ENCODE measurements at regions not wholly inside any gene's neighbourhood (a gene's known extent, or its start where the extent isn't known, plus 50 kb on each side); places are given as distances from the start of the nearest gene placed in this dataset.
"Not testable (repeated sequence)": the region's sequence is repeated elsewhere in the genome, so short reads cannot be mapped to it uniquely, and the experiment has no call there.

DNA sequence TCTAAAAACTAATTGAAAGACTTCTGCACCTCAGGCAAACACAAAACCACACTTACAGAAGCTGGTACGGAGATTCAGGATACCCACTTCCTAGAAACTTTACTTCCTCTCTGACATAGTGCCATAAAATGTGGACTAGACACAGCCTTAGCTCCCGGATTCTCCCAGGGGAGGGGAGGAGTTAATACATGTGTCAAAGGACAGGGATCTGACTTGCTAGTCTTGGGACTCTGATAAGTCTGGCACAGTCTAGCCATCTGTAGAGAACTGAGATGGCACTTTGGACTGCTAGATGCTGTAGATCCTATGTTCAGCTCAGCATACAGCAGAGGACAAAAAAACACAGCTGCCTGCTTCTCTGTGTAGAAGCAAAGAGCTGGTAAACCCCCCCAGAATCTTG is 769.8 kb upstream of the MIR17HG start:
- no peak for DNase-seq (ENCODE audit: low read depth in 2 of 2)

DNA sequence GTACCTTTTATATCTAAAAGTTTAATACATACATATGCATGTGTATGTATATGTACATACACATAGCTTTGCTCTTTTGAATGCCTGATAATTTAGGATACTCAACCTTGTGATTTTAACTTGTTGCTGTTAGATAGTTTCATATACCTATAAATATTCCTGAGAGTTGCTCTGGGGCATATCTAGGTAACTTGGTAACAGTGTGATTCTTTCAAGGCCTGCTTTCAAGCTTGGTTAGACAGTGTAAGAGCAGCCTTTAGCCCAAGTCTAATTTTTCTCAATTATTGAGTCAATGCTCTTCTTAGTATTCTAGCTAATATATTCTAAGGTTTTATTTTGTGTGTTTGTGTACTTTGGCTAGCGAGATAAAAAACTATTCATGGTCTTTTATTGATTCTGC is 762.1 kb upstream of the MIR17HG start:
- no peak for DNase-seq (ENCODE audit: low read depth in 2 of 2)

DNA sequence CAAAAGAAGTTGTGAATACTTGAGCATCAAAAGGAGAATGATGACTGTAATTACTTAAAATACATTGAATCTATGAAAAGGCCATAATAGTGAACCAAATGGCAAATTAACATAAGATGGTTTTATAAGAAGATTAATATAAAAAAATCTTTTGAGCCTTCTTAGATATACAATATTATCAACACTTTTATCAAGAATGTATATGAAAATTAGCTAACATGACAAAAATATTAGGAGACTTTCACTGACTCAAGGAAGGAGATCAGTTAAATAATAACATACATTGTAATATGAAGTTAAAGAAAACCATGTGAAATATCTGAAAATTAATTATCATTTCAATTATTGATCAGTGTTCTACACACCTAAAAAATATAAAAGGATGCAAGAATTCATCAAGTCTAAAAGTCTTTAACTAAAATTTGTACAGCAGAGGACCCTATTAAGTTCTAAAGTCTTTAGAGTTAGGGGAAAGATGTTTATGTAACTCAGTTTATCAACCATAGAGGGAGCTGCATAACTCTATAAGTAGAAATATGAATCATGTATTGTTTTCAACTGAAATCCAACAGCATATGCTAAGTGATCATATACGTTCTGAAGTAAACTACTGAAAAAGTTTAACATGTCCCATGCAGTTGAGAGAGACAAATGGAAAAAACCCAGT is 756.1 kb upstream of the MIR17HG start:
- DNase-seq (ENCODE audit: low read depth in 2 of 2) = no peak

DNA sequence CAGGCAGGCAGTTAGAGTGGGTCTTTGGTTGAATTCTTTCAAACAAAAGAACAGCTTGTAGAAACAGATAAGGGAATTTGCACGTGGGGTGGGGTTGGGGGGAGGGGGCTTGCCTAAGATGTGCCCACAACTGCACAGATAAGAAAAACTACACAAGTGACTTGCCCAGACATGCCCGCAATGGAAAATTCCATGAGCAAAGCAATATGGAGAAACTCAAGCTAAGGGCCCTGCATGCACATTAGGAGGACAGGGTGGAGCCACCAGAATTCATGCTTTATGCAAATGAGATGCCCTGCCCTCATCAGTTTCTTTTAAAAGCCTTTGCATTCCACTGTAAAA is 755.6 kb upstream of the MIR17HG start:
- DNase-seq (ENCODE audit: low read depth in 2 of 2) = no peak

DNA sequence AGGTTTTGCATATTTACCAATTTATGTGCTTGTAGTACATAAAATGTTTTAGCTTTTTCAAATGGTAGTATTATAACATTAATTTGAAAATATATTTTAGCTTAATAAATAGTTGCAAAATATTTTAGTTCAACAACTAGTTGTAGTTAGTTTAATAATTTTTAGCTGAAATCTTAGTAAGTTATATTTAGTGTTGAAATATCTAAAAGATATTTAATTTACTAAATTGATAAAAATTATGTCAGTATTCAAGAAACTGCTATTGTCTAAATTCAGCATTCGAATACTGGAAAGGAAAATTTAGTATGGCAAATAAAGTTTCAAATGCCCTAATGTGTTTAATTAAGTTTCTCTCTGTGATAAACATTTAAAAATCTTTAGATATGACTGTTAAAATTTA is 754.5 kb upstream of the MIR17HG start:
- no peak for DNase-seq (ENCODE audit: low read depth in 2 of 2)

DNA sequence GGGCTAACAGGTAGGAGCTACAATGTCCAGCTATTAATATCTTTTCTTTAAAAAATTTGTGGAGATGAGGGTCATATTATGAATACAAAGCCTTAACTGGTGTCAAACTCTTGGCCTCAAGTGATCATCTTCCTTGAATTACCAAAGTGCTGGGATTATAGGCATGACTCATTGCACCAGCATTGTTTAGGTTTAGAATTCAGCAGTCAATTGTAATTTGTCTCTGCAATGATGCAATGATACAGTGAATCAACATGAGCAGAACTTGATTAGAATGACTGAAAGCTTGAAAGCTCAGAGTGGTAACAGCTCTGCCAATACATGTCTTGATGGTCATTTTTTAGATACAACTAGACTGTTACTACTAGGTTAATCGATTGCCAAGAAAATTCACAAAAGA is 752.8 kb upstream of the MIR17HG start:
- DNase-seq (ENCODE audit: low read depth in 2 of 2) = no peak

DNA sequence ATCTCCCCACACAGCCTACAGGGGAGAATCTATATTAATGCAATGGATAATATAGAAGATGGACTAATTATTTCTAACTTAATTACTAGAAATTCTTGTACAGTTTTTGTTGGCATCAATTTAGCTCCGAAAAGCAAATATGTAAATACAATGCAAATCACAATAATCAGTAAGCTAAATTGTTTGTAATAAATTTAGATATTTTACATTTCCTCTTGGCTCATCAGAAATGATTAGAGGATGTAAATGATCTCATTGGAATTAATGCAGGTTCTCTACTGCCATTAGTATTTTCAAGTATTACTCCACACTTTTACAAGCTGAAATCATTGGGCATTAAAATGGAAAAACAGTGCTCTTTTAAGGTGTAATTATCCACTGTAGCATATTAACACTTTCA is 741.8 kb upstream of the MIR17HG start:
- DNase-seq (ENCODE audit: low read depth in 2 of 2) = no peak

DNA sequence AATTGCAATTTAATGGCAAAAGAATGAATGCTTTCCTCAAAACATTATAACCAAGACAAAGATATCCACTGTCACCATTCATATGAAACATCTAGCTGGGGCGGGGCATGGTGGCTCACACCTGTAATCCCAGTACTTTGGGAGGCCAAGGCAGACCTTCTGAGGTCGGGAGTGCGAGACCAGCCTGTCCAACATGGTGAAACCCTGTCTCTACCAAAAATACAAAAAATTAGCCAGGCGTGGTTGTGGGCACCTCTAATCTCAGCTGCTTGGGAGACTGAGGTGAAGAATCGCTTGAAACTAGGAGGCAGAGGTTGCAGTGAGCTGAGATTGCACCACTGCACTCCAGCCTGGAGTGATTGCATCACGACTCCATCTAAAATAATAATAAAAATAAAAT is 740.6 kb upstream of the MIR17HG start:
- not testable (repeated sequence) for DNase-seq (ENCODE audit: low read depth in 2 of 2)

DNA sequence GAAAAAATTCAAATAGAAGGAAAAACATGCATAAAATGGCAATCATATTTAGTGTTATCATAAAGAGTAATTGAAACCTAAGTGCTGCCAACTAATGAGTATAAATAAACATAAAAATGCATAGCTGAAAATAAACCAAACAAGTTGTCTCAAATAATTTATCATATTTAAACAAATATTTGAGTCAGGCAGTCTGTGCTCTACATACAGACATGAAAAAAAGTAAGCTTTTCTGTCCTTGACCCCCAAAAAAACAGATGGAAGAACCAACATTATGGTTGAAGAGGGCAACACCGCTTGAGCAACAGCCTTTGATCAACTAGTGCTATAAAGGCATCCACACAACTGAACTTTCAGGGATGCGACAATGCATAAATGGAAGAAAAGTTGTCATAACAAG is 735.1 kb upstream of the MIR17HG start:
- no peak for DNase-seq (ENCODE audit: low read depth in 2 of 2)

DNA sequence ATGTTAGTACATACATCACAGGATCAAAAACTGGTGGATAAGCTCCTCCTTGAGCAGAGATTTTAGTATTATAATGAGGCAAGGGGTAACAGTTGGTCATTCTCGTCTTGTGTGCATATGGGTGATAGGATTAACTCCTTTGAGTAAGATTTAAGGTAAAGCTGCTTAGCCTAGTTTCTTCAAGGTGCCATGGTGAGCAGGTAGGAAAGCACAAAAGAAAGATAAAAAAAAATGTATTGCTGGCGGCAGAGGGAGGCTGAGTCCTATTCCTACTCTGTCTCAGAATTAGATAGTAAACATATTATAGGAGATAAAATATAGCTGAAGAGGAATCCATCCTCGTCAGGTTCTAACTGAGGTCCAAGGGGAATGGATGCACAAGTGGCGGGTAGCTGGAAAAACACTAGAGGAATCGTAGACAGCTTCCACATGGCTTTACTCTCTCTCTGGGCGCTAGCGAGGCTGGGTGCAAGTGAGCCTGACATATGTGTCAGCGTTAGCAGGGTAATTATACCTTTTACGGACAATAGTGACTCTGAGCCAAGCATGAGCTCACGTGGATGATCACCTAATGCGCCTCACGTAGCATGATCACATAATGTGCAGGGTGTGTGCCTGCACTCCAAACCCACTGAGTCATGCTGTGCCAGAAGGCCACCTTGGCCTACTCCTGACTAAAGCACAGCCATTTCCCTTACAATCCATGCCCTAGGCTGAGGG is 734.3 kb upstream of the MIR17HG start:
- DNase-seq (ENCODE audit: low read depth in 2 of 2) = no peak

DNA sequence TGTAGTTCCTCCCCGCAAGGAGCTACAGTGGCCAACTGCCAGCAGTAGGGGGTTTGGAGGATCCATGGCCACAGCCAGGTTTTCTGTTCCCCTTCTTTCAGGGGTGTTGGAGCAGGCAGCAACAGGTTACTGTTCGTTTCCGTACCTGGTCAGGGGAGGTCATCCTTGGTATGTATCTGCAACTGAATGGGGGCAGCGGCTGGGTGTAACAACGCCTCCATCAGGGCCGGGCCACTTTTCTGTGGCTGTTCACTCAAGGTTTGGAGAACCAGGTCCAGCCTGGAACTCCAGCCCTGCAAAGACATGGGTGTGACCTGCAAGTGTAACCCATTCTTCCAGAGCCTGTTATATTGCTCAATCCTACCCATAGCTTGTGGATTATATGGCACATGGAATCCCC is 732.3 kb upstream of the MIR17HG start:
- DNase-seq (ENCODE audit: low read depth in 2 of 2) = no peak

DNA sequence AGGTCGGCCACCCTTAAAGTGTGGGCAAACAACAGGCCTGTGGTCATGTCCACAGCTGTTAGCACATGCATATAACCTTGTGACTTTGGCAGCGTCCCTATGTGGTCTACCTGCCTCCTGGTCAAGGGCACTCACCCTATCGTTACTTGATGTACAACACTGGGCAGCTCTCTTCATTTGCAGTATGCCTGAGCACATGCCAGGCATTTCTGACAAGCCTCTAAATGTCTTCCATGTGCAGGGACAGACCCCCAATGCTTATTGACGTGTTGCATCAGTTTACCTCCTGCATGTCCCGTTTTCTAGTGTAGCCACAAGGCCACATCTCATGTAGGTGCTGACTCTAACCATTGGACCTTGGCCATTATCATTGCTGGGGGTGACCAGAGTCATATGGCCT is 731.7 kb upstream of the MIR17HG start:
- DNase-seq (ENCODE audit: low read depth in 2 of 2) = no peak

DNA sequence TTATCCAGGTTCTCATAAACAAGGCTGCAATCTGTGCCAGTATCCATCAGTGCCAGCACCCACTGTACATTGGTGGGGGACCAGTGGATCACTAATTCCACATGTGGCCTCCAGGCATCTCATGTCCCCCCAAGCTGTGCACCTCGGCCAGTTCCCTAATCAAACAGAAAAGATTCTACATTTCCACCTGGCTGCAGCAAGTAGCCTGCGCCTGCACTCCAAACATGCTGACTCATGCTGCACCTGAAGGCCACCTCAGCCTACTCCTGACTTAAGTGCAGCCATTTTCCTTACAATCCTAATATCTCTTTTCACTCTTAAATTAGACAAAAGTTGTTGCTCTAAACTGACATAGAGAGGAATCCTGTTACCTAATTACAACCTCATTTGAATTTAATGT is 729.4 kb upstream of the MIR17HG start:
- no peak for DNase-seq (ENCODE audit: low read depth in 2 of 2)

DNA sequence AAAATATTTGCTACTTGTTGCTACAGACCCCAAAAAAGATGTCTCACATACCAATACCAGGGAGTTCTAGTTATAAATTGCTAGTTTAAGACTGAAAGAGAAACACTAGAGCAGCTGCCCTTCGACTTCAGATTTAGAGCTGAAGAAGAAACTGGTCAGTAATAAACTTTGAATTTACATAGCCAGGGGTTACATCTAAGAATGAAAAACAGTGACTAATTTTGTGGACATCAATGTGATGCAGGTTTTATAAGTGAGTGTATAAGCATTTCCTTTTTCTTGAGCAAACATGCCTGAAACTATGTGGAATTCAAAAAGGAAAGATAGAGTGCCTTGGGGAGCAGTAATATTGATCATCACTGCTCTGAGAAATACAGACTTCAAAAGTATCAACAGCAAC is 724.9 kb upstream of the MIR17HG start:
- DNase-seq (ENCODE audit: low read depth in 2 of 2) = no peak

DNA sequence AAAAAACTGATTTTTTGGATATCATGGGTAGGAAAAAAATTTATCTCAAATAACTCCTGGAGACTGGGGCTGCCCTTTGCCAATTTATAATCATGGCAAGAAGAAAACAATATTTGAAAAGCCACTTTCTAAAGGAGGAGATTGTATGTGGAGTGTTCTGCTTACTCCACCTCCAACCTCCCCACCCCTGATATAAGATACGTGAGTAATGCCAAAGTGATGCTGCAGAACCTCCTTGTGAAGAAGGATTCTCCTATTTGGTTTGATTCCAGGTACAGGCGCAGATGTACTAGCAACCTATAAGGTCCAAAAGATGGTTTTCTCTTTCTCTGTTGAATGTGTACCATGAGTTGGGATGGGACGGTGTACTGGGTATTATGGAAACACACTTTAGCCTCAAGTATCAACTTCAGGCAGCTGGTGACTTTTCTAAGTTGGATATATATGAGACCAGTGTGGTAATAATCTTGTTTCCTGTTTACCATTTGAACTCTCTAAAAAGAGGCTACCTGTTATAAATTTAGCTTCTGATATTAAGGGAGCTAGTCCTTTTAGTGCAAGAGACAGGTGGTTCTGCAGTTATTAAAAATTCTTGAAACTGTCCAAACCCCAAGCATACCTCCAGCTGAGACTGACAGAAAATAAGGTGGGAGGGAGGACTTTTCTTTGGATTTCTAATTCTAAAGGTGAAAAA is 724.0 kb upstream of the MIR17HG start:
- no peak for DNase-seq (ENCODE audit: low read depth in 2 of 2)

DNA sequence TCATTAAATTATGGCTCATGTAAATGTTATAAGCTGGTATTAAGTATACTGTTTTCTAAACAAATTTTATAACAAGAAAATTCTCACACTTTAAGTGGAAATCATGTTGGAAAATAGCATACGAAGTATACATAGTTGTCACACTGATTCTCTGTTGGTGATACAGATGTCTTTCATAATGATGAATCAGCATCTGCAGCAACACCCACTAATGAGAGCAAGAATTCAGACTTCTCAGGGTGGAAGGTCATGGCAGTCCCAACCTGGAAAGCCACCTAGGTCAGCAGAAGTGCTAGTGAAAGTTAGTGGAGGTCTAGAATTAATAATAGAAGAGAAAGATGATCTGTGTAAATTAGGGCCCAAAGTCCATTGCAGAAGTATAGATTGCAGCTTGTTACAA is 719.7 kb upstream of the MIR17HG start:
- DNase-seq (ENCODE audit: low read depth in 2 of 2) = no peak

DNA sequence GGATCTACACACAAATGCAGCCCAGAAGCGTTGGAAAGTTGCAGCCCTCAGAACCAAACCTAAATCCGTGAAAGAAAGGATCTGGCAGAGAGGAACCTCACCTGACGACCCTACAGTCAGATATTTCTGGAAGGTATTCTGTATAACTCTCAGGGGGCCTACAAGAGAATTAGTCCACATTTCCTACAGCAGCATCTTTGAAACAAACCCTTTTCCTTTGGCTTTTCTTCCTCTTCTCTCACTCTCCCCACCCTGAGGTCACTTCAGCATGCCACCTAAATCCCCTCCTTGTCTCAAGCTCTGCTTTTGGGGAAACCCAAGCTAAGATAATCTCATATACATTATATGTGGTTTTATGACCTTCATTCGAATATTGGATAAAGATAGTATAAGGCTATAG is 719.0 kb upstream of the MIR17HG start:
- no peak for DNase-seq (ENCODE audit: low read depth in 2 of 2)

DNA sequence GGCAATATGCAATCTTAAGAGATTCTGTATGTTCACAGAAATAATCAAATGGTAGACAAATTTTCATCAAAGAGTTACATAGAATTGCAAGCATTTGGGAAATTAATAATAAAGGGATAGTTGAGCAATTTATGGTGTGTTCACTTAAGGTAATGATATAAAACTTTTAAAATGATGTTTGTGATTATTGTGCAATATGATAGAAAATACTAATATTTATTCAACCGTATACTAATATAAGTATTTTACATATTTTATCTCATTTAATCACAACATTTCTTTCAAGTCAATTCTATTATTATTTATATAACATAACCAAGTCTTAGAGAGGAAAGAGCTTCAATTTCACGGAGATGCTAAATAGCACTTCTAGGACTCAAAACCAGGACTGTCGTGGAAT is 716.8 kb upstream of the MIR17HG start:
- DNase-seq (ENCODE audit: low read depth in 2 of 2) = no peak

DNA sequence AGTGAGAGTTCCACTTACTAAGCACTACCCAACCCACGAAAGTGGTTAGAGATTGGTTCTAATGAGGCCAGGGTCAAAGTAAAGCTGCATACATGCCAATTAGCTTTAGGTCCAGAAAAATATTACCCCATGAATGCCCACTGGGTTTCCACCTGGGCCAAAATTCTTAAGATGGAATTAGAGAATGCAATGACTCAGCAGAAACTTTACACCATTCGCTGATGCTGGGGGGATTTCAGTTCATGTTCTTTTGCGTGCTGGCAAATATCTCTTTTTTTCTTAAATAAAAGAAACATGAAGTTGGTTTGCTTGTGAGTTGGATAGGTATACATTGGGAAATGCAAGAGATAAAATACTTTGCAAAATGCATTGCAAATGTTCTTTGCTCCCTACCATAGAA is 715.3 kb upstream of the MIR17HG start:
- no peak for DNase-seq (ENCODE audit: low read depth in 2 of 2)

DNA sequence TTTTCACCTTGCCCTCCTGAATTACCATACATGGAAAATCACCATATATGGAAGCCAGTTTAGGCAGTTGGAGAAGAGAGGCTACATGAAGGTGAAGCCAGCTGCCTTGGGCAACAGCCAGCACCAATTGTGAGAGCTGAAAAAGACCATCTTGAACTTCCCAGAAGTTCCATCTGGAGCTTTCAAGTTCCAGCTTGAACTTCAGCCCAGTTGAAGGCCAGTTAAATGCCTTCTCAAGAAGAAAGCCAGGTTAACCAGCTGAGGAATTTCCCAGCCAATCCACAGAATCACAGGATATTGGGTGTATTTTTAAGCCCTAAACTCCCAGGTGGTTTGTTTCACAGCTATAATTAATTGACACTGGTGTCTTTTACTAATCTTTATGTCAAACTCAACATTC is 713.6 kb upstream of the MIR17HG start:
- no peak for DNase-seq (ENCODE audit: low read depth in 2 of 2)

DNA sequence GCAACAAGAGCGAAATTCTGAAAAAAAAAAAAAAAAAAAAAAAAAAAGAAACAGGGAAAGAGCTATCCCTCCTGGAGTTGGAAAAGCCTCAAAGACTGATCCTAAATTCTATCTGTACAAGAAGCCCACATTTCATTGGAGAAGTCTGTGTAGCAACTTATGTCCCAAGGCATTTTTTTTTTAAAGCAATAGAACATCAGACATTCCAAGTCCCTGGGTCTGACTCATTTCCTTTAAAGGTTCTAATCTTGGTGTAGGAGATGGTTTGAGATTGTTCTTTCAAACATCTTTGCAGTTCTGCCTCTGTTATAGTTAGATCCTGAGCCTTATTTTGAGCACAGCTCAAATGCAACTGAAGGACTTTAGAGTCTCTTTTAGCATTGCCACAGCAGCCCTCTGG is 706.5 kb upstream of the MIR17HG start:
- no peak for DNase-seq (ENCODE audit: low read depth in 2 of 2)

DNA sequence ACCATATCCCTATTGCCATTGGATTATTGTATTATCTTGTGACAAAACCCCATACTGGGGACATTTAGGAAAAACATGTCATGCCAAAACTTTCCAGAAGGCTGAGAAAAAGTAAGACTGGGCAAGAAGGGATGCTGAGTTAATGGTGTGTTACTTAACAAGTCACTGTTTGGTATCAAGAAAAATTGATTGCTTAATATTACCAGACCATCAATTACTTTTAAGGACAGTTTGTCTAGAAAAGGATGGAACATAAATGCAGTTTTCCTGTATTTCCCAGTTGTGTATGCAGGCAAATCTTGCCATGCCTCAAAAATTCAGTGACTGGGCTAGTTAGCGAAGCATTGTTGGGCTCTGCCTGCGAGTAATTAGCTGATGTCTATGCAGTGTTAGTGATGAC is 705.6 kb upstream of the MIR17HG start:
- DNase-seq (ENCODE audit: low read depth in 2 of 2) = no peak

DNA sequence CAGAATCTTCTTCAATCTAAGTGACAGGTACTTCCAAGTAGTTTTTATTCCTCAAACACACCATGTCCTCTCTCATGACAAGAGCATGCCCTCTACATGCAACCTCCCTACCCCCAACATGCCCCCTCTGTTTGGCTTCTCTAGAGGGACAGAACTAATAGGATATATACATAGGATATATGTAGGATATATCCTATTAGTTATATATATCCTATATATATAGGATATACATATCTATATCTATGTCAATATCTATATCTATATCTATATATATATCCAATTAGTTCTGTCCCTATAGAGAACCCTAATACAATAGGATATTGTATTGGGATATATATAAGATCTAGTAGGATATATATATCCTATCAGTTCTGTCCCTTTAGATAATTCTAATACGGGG is 701.9 kb upstream of the MIR17HG start:
- no peak for DNase-seq (ENCODE audit: low read depth in 2 of 2)

Measured in stimulated activated CD4-positive, alpha-beta T cell treated with anti-CD3 and anti-CD28 coated beads, Interleukin-1b, Interleukin-23, amount 100 ng/mL, for 4 hours (primary cell).